AG09319 (cell line): ENCODE measurements at regions not wholly inside any gene's neighbourhood (a gene's known extent, or its start where the extent isn't known, plus 50 kb on each side); places are given as distances from the start of the nearest gene placed in this dataset.

ENCODE experiments used
- DNase-seq: peaks from one replicate; pipeline ENCODE4 v3.0.0-alpha.2; 2010; ENCODE audit warnings: low read depth; ENCODE audit errors: extremely low read depth
- CTCF ChIP-seq: IDR thresholded peaks from 2 replicates; pipeline ENCODE4 v1.5.1; 2011; ENCODE audit warnings: low read depth, mild to moderate bottlenecking, inconsistent platforms, low read length, moderate library complexity

DNA sequence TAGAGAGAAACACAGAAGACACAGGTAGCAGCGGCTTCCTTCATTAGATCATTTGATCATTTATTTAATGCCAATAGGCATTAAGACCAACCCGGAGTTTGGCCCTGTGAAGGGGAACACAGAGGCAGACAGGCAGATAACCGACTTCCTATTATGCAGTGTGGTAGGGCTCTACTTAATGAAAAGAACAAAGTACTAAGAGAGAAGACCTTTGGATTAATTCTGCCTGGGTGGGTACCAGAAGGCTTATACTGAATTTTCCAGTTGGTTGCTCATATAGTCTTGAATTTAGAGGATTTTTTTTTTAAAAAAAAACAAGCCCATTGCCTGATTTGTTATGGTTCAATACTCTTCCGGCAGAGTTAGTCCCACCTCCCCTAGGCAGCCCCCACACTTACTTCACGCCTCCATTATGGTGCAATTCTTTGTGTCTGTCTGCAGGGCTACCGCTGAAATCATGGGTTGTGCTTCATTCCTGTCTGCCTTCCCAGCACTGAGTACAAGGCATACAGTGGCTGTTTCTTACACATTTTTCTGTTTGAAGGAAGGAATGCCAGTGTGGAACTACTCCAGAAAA is 244.3 kb upstream of the APCDD1 start:
- no peak for TF ChIP-seq CTCF
- DNase-seq = no peak

GRCh38 chr18:10213526-10213925 is 240.9 kb upstream of the APCDD1 start:
- no peak for TF ChIP-seq CTCF
- no peak for DNase-seq

GRCh38 chr18:10215446-10215845 is 239.0 kb upstream of the APCDD1 start:
- DNase-seq = no peak

GRCh38 chr18:10216791-10217190 is 237.6 kb upstream of the APCDD1 start:
- no peak for DNase-seq
- no peak for TF ChIP-seq CTCF

More at GRCh38 chr18:10215446-10215845, 239.0 kb upstream of the APCDD1 start:
- no peak for TF ChIP-seq CTCF

- DNase-seq = no peak
- TF ChIP-seq CTCF = no peak
Observed at GRCh38 chr18:10217211-10217610, 237.2 kb upstream of the APCDD1 start.

- TF ChIP-seq CTCF = no peak
- DNase-seq = no peak
Observed at GRCh38 chr18:10225300-10225699, 229.1 kb upstream of the APCDD1 start.

DNA sequence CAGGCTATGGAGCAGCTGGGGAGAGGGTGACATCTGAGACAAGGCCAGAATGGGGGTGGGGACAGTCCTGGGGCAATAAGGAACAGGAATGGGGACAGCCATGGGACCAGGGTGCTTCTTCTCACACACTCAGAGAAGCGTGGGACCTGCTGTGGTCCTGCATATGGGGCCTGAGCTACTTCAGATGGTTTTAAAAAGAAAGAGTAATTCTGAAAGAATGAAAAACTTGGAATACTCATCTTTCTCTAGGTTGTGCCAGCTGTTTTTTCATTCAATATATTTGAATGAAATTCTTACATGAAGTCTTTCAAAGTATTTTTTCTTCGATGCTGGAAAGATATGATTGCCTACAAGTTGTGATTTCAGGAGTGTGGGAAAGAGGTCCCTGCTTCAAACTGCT is 227.5 kb upstream of the APCDD1 start:
- no peak for TF ChIP-seq CTCF
- DNase-seq = no peak
